Heart left ventricle (tissue), 16 donors: ENCODE measurements at regions not wholly inside any gene's neighbourhood (a gene's known extent, or its start where the extent isn't known, plus 50 kb on each side); places are given as distances from the start of the nearest gene placed in this dataset.

Experiments used
- ATAC-seq, 4 donors: fragments of 200-7000 bp; cut with Tn5 transposase; one replicate each; pipeline ENCODE4 v1.9.1; 2020 to 2022; ENCODE audit warnings: moderate library complexity in 4 of 4, mild to moderate bottlenecking in 3 of 4, moderate number of reproducible peaks in 1 of 4
- DNase-seq, 5 donors: peaks; one replicate each; pipeline ENCODE4 v3.0.0-alpha.2; 2020
- H3K27ac ChIP-seq, 12 donors: fragments of 200-600 bp; sonication (generic) in 4 of 12; one replicate each; pipeline versions ENCODE4 v1.5.0 to v1.8.0; 2016 to 2022; ENCODE audit warnings: mild to moderate bottlenecking in 2 of 12
- H3K27me3 ChIP-seq, 9 donors: fragments of 200-600 bp; sonication (generic) in 2 of 9; one replicate each; pipeline versions ENCODE4 v1.5.1 to v1.8.0; 2016 to 2022; ENCODE audit warnings: mild to moderate bottlenecking in 3 of 9
- H3K36me3 ChIP-seq, 9 donors: fragments of 200-600 bp; sonication (generic) in 2 of 9; one replicate each; pipeline versions ENCODE4 v1.5.0 to v1.8.0; 2018 to 2022; ENCODE audit warnings: mild to moderate bottlenecking in 2 of 9
- H3K4me1 ChIP-seq, 12 donors: fragments of 200-600 bp; sonication (generic) in 4 of 12; one replicate each; pipeline versions ENCODE4 v1.5.0 to v1.8.0; 2016 to 2022; ENCODE audit warnings: mild to moderate bottlenecking in 3 of 12
- H3K4me3 ChIP-seq, 12 donors: fragments of 200-600 bp; sonication (generic) in 4 of 12; one replicate each; pipeline versions ENCODE4 v1.5.0 to v1.8.0; 2017 to 2022; ENCODE audit warnings: mild to moderate bottlenecking in 9 of 12, moderate library complexity in 4 of 12
- H3K9me3 ChIP-seq, 12 donors: fragments of 200-600 bp; sonication (generic) in 4 of 12; one replicate each; pipeline versions ENCODE4 v1.5.0 to v1.8.0; 2016 to 2022; ENCODE audit warnings: mild to moderate bottlenecking in 1 of 12
- POLR2A ChIP-seq, 2 donors: fragments of 450-650 bp; IDR thresholded peaks; one replicate each; pipeline ENCODE4 v1.6.1; 2017; ENCODE audit warnings: antibody characterized with exemption in 2 of 2, mild to moderate bottlenecking in 2 of 2, moderate library complexity in 2 of 2
- WGBS, 4 donors: extraction: QIAGEN DNeasy Blood & Tissue Kit in 2 of 4; methylation state at CpG; one replicate each; pipeline versions ENCODE4 v1.1.5 to v1.1.7; 2013 to 2018; 5-methylcytosine and 5-hydroxymethylcytosine counted together
- intact Hi-C, 10 donors: fragments of 100-400 bp; cut with DNase I; formaldehyde crosslinking; loops; one replicate each; pipeline versions ENCODE4 v1.11.1 to v1.14.2; 2022
- TF ChIP-seq, protein P1 (sequence below), 12 donors: fragments of 200-600 bp; sonication (generic) in 4 of 12; IDR thresholded peaks; one replicate each; pipeline versions ENCODE4 v1.5.0 to v1.8.0; 2018 to 2022; ENCODE audit warnings: antibody characterized with exemption in 12 of 12, mild to moderate bottlenecking in 5 of 12
- donor health status: ischemic (EF 13 %, LVEDD 7.1; RV severe dilation, severe dysfunction).
- donor health status: healthy with polysubstance abuse.
- donor health status: DM: no; HTN: yes; CAD: no.
- donor health status: DM: no; HTN: no; CAD: no.
- donor health status: ischemic (EF 25% LVEDD 6.9; RV normal size, moderate dysfunction).
- donor health status: ischemic (EF 25% LVEDD 5.7; RV mildly dilated, moderate dysfunction).
- donor health status: healthy.
- donor health status: DM: yes; HTN: yes; CAD: no.
- donor health status: ischemic (EF 35%, LVEDD 5.7; RV mildly dilated, moderate dysfunction).
- donor health status: nonischemic (EF 11% LVEDD 7.7; RV severe dilation, severe dysfunction).
- donor health status: DM: yes; HTN: yes; CAD: no.
- donor health status: PGD.
- donor health status: ischemic (EF 29% LVEDD 5.4; RV normal size, mild dysfunction).
- donor health status: nonischemic (EF 23%, LVEDD 6.1; RV moderate dilation, normal function).

GRCh38 chr3:78186404-78186803 lies 1146.5 kb downstream of the ROBO2 start:
- intact Hi-C loops, result loop anchor here in 1 of 10 donors (10.0 kb wide), 1 partner anchor 92 kb away; no protein-coding TSS in a partner anchor

DNA sequence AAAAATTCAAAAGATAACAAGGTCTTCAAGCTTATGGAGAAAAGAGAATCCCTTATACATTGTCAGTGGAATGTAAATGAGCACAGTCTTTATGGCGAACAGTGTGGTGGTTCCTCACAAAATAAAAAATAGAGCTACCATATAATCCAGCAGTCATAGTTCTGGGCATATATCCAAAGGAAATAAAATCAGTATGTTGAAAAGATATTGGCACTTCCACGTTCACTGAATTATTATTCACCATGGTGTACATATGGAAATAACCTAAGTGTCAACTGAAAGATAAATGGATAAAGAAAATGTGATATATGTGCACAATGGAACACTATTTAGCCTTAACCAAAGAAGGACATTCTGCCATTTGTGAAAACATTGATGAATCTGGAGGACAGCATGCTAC lies 1161.2 kb downstream of the ROBO2 start:
- WGBS, 4 donors, result 45 to 57% (median 54%) methylated on average over 2 of the region's 2 CpGs
- no peak for DNase-seq

More at GRCh38 chr3:78186404-78186803, 1146.5 kb downstream of the ROBO2 start:
- DNase-seq (peak in 1 of 5 donors; percentile 54), ATAC-seq (peak in 3 of 4 donors; percentile 53 to 84 (median 57))
- H3K4me3 ChIP-seq, result no peak overlapping the region
- TF ChIP-seq POLR2A (IDR thresholded peaks at IDR 0.05), result no peak
- TF ChIP-seq, protein P1, sequence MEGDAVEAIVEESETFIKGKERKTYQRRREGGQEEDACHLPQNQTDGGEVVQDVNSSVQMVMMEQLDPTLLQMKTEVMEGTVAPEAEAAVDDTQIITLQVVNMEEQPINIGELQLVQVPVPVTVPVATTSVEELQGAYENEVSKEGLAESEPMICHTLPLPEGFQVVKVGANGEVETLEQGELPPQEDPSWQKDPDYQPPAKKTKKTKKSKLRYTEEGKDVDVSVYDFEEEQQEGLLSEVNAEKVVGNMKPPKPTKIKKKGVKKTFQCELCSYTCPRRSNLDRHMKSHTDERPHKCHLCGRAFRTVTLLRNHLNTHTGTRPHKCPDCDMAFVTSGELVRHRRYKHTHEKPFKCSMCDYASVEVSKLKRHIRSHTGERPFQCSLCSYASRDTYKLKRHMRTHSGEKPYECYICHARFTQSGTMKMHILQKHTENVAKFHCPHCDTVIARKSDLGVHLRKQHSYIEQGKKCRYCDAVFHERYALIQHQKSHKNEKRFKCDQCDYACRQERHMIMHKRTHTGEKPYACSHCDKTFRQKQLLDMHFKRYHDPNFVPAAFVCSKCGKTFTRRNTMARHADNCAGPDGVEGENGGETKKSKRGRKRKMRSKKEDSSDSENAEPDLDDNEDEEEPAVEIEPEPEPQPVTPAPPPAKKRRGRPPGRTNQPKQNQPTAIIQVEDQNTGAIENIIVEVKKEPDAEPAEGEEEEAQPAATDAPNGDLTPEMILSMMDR (IDR thresholded peaks at IDR 0.05), result peak in 3 of 12 donors; percentile 14 to 16 (median 16)
- H3K9me3 ChIP-seq, result peaks cover 0 to 14% (median 5%) of the 10 kb centered on the region in 12 donors
- no peaks in the 10 kb centered on the region for H3K4me1 ChIP-seq
- no peaks in the 10 kb centered on the region for H3K27me3 ChIP-seq
- no peaks in the 10 kb centered on the region for H3K36me3 ChIP-seq
- H3K27ac ChIP-seq, result no peak overlapping the region
- 50 to 65% (median 56%) methylated on average over 1 of the region's 1 CpG for WGBS, 4 donors

DNA sequence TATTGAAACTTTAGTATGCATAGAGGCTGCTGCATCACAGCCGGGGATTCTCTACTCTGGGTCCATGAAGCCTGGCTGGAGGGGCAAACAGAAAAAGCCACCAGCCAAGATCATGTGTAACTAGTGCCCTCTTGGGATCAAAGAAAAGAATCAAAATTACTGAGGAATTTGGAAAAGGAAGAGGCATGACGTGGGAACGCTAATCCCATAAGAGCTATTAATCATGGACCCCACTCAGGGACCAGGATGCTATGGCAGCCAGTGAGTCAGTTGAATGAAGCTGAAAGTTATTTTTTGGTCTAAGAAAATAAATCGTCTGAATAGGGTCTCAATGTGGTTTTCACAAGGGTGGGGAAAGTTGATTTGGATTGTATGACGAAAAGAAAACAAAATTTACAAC lies 1165.1 kb downstream of the ROBO2 start:
- intact Hi-C loops, result loop anchor here in 1 of 10 donors (10.0 kb wide), 1 partner anchor 1170 kb away; no protein-coding TSS in a partner anchor
- Histone ChIP-seq H3K27ac (no peak overlapping the region), H3K36me3 (no peaks in the 10 kb centered on the region), H3K27me3 (no peaks in the 10 kb centered on the region), H3K9me3 (no peaks in the 10 kb centered on the region), H3K4me1 (peaks cover 0 to 8% (median 0%) of the 10 kb centered on the region in 12 donors), H3K4me3 (no peak overlapping the region)
- peak in 1 of 5 donors; percentile 6 for DNase-seq
- ATAC-seq, result peak in 1 of 4 donors; percentile 43
- 32 to 42% (median 35%) methylated on average over 5 of the region's 5 CpGs for WGBS, 4 donors
- TF ChIP-seq, protein P1 (IDR thresholded peaks at IDR 0.05), result peak in 5 of 12 donors; percentile 17 to 39 (median 22)
- no peak for TF ChIP-seq POLR2A (IDR thresholded peaks at IDR 0.05)

More for the DNA sequence above, 1161.2 kb downstream of the ROBO2 start:
- intact Hi-C loops, result loop anchor here in 1 of 10 donors (10.0 kb wide), 1 partner anchor 1166 kb away; no protein-coding TSS in a partner anchor
- Histone ChIP-seq H3K4me3 (no peak overlapping the region), H3K36me3 (no peaks in the 10 kb centered on the region), H3K9me3 (no peaks in the 10 kb centered on the region), H3K27me3 (no peaks in the 10 kb centered on the region), H3K4me1 (peaks cover 0 to 8% (median 0%) of the 10 kb centered on the region in 12 donors), H3K27ac (no peak overlapping the region)
- no peak for ATAC-seq
- TF ChIP-seq, protein P1 (IDR thresholded peaks at IDR 0.05), result no peak
- no peak for TF ChIP-seq POLR2A (IDR thresholded peaks at IDR 0.05)

DNA sequence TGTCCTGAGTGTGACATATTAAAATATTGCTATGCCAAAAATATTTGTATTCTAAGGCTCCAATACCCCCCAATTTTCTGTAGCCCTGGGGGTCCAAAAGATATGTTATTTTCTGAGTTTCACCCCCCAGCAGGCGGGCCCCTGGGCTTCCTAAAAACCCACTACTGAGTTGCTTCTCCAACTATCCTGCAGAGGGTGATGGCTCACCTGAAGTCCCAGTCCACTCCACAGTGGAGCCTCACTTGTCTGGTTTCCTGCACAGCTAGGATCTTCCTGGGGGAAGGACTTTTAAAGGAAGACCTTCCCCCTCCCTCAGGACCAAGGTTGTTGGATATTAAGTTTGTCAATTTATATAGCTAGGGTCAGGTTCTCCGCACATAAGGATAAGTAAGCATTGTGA lies 1181.4 kb downstream of the ROBO2 start:
- ATAC-seq (no peak), DNase-seq (no peak)
- intact Hi-C loops, result no loop called here
- H3K9me3 ChIP-seq, result no peaks in the 10 kb centered on the region
- no peaks in the 10 kb centered on the region for H3K27me3 ChIP-seq
- TF ChIP-seq POLR2A (IDR thresholded peaks at IDR 0.05), result no peak
- TF ChIP-seq, protein P1 (IDR thresholded peaks at IDR 0.05), result no peak
- H3K36me3 ChIP-seq, result no peaks in the 10 kb centered on the region
- 61 to 86% (median 81%) methylated on average over 2 of the region's 2 CpGs for WGBS, 4 donors
- H3K4me1 ChIP-seq, result no peaks in the 10 kb centered on the region
- no peak overlapping the region for H3K4me3 ChIP-seq
- H3K27ac ChIP-seq, result no peak overlapping the region
